Ascending aorta (tissue), 2 donors: ENCODE measurements at regions not wholly inside any gene's neighbourhood (a gene's known extent, or its start where the extent isn't known, plus 50 kb on each side); places are given as distances from the start of the nearest gene placed in this dataset.
A peak's percentile ranks its signal among the peaks of the same experiment; 100 is the strongest.

Experiments
- DNase-seq, 2 donors: peaks; one replicate each; pipeline ENCODE4 v3.0.0-alpha.2; 2019; ENCODE audit warnings: low spot score in 2 of 2
- H3K27ac ChIP-seq, 2 donors: fragments of 200-600 bp; sonication (generic); one replicate each; pipeline ENCODE4 v1.5.1; 2016 to 2017; ENCODE audit warnings: mild to moderate bottlenecking in 1 of 2
- H3K27me3 ChIP-seq: fragments of 200-600 bp; sonication (generic); one replicate; pipeline ENCODE4 v1.5.1; 2017
- H3K36me3 ChIP-seq, 2 donors: fragments of 200-600 bp; sonication (generic); one replicate each; pipeline ENCODE4 v1.5.1; 2016
- H3K4me1 ChIP-seq, 2 donors: fragments of 200-600 bp; sonication (generic); one replicate each; pipeline ENCODE4 v1.5.1; 2016 to 2017; ENCODE audit warnings: mild to moderate bottlenecking in 1 of 2
- H3K4me3 ChIP-seq, 2 donors: fragments of 200-600 bp; sonication (generic); one replicate each; pipeline ENCODE4 v1.5.1; 2016 to 2017; ENCODE audit warnings: mild to moderate bottlenecking in 1 of 2
- H3K9me3 ChIP-seq, 2 donors: fragments of 200-600 bp; sonication (generic); one replicate each; pipeline ENCODE4 v1.5.1; 2016
- intact Hi-C: fragments of 100-400 bp; cut with DNase I; formaldehyde crosslinking; loops from one replicate; pipeline ENCODE4 v1.15.1; 2023
- TF ChIP-seq, protein P1 (sequence below), 3 experiments: fragments of 200-600 bp in 2 of 3; fragments of 450-650 bp in 1 of 3; sonication (generic) in 2 of 3; IDR thresholded peaks; one replicate each; pipeline ENCODE4 v1.5.1; 2016 to 2019; ENCODE audit warnings: antibody characterized with exemption in 3 of 3, mild to moderate bottlenecking in 1 of 3, moderate library complexity in 1 of 3

GRCh38 chr20:50284811-50285375 is 94.3 kb downstream of the CEBPB start:
- peaks cover 6 to 21% of the 10 kb centered on the region in 2 donors for H3K4me1 ChIP-seq
- DNase-seq: no peak
- no peaks in the 10 kb centered on the region for H3K27me3 ChIP-seq
- TF ChIP-seq, protein P1, sequence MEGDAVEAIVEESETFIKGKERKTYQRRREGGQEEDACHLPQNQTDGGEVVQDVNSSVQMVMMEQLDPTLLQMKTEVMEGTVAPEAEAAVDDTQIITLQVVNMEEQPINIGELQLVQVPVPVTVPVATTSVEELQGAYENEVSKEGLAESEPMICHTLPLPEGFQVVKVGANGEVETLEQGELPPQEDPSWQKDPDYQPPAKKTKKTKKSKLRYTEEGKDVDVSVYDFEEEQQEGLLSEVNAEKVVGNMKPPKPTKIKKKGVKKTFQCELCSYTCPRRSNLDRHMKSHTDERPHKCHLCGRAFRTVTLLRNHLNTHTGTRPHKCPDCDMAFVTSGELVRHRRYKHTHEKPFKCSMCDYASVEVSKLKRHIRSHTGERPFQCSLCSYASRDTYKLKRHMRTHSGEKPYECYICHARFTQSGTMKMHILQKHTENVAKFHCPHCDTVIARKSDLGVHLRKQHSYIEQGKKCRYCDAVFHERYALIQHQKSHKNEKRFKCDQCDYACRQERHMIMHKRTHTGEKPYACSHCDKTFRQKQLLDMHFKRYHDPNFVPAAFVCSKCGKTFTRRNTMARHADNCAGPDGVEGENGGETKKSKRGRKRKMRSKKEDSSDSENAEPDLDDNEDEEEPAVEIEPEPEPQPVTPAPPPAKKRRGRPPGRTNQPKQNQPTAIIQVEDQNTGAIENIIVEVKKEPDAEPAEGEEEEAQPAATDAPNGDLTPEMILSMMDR (IDR thresholded peaks at IDR 0.05): no peak
- intact Hi-C loops: no loop called here
- H3K9me3 ChIP-seq: no peaks in the 10 kb centered on the region
- H3K4me3 ChIP-seq: no peak overlapping the region
- H3K27ac ChIP-seq: peak overlapping the region; percentile 35 to 70
- H3K36me3 ChIP-seq: no peaks in the 10 kb centered on the region

- Histone ChIP-seq H3K4me3 (no peak overlapping the region), H3K27me3 (no peaks in the 10 kb centered on the region), H3K9me3 (no peaks in the 10 kb centered on the region), H3K4me1 (peaks cover 6 to 21% of the 10 kb centered on the region in 2 donors), H3K36me3 (no peaks in the 10 kb centered on the region), H3K27ac (peak overlapping the region; percentile 35 to 70)
- no peak for DNase-seq
- TF ChIP-seq, protein P1 (IDR thresholded peaks at IDR 0.05): no peak
- intact Hi-C loops: no loop called here
Observed at GRCh38 chr20:50285376-50286173, 94.9 kb downstream of the CEBPB start.

DNA sequence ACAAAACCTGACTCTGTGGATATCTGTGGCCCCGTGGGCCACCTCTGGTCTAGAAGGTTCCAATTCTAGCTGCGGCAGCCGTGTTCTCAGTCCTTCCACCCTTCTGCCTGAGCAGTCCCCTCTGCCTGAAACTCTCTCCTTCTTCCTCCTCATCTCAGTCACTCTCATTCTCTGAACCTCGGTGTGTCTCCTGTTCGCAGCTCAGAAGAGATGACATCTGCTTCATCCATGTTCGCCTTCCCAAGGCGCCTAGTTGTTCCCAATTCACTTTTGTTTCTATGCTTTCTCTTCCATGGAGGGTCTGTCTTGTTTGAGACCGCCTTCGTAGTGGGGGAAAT is 95.5 kb downstream of the CEBPB start:
- Histone ChIP-seq H3K27me3 (no peaks in the 10 kb centered on the region), H3K27ac (peak overlapping the region; percentile 35 to 70), H3K4me1 (peaks cover 6 to 21% of the 10 kb centered on the region in 2 donors), H3K4me3 (peak overlapping the region in 1 of 2 donors; percentile 1), H3K9me3 (no peaks in the 10 kb centered on the region), H3K36me3 (no peaks in the 10 kb centered on the region)
- TF ChIP-seq, protein P1 (IDR thresholded peaks at IDR 0.05): no peak
- intact Hi-C loops: no loop called here
- no peak for DNase-seq

- TF ChIP-seq, protein P1 (IDR thresholded peaks at IDR 0.05): no peak
- Histone ChIP-seq H3K27me3 (no peaks in the 10 kb centered on the region), H3K36me3 (no peaks in the 10 kb centered on the region), H3K4me1 (peaks cover 6 to 23% of the 10 kb centered on the region in 2 donors), H3K27ac (peak overlapping the region; percentile 35 to 70), H3K4me3 (peak overlapping the region in 1 of 2 donors; percentile 1), H3K9me3 (no peaks in the 10 kb centered on the region)
- DNase-seq: peak in 1 of 2 donors; percentile 84
- intact Hi-C loops: no loop called here
Observed at GRCh38 chr20:50286609-50287008, 96.0 kb downstream of the CEBPB start.

GRCh38 chr20:50287512-50287911 is 96.9 kb downstream of the CEBPB start:
- H3K9me3 ChIP-seq: no peaks in the 10 kb centered on the region
- no peaks in the 10 kb centered on the region for H3K36me3 ChIP-seq
- no peak overlapping the region for H3K4me3 ChIP-seq
- TF ChIP-seq, protein P1 (IDR thresholded peaks at IDR 0.05): no peak
- H3K27me3 ChIP-seq: no peaks in the 10 kb centered on the region
- no peak overlapping the region for H3K27ac ChIP-seq
- intact Hi-C loops: no loop called here
- peaks cover 12 to 32% of the 10 kb centered on the region in 2 donors for H3K4me1 ChIP-seq
- DNase-seq: no peak
